ENCODE measurements at regions not wholly inside any gene's neighbourhood (a gene's known extent, or its start where the extent isn't known, plus 50 kb on each side); places are given as distances from the start of the nearest gene placed in this dataset.

DNA sequence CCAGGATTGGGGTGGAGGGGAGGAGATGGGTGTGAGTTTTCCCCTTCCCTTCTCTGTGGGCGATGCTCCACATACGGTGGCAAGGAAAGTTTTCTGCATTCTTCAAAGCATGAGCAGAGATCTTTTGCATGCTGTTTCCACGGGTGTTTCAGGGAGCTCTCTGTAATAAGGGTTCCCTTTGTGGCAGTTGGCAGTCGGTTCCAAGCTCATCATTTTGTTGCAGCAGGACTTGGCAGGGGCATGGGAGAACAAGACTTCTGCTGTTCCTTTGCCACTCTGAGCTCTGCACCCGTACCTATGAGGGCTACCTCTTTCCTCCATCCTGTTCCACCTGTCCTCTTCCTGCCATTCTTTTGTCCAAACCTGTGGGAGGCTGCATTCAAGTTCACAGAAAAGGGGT lies 71.3 kb upstream of the SPRED2 start:
- Histone ChIP-seq H3K4me1 (ENCODE audit: control insufficient read depth in 1 of 2, insufficient read depth in 1 of 2, low read depth in 1 of 2, low read length in 1 of 2) (peaks cover 4 to 25% of the 10 kb centered on the region in 2 experiments), H3K9me3 (no peaks in the 10 kb centered on the region), H3K27me3 (peaks cover 3% of the 10 kb centered on the region), H3K4me3 (ENCODE audit: low read depth in 1 of 2, low read length in 1 of 2) (no peak overlapping the region), H3K27ac (no peak overlapping the region), H3K36me3 (no peaks in the 10 kb centered on the region)
- TF ChIP-seq, protein P1, sequence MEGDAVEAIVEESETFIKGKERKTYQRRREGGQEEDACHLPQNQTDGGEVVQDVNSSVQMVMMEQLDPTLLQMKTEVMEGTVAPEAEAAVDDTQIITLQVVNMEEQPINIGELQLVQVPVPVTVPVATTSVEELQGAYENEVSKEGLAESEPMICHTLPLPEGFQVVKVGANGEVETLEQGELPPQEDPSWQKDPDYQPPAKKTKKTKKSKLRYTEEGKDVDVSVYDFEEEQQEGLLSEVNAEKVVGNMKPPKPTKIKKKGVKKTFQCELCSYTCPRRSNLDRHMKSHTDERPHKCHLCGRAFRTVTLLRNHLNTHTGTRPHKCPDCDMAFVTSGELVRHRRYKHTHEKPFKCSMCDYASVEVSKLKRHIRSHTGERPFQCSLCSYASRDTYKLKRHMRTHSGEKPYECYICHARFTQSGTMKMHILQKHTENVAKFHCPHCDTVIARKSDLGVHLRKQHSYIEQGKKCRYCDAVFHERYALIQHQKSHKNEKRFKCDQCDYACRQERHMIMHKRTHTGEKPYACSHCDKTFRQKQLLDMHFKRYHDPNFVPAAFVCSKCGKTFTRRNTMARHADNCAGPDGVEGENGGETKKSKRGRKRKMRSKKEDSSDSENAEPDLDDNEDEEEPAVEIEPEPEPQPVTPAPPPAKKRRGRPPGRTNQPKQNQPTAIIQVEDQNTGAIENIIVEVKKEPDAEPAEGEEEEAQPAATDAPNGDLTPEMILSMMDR (IDR thresholded peaks at IDR 0.05), result no peak

GRCh38 chr2:65501836-65502235 lies 69.4 kb upstream of the SPRED2 start:
- H3K27me3 ChIP-seq, result peaks cover 3% of the 10 kb centered on the region
- H3K27ac ChIP-seq, result no peak overlapping the region
- H3K36me3 ChIP-seq, result no peaks in the 10 kb centered on the region
- no peak overlapping the region for H3K4me3 ChIP-seq (ENCODE audit: low read depth in 1 of 2, low read length in 1 of 2)
- TF ChIP-seq, protein P1 (IDR thresholded peaks at IDR 0.05), result no peak
- peaks cover 4 to 25% of the 10 kb centered on the region in 2 experiments for H3K4me1 ChIP-seq (ENCODE audit: control insufficient read depth in 1 of 2, insufficient read depth in 1 of 2, low read depth in 1 of 2, low read length in 1 of 2)
- no peaks in the 10 kb centered on the region for H3K9me3 ChIP-seq

DNA sequence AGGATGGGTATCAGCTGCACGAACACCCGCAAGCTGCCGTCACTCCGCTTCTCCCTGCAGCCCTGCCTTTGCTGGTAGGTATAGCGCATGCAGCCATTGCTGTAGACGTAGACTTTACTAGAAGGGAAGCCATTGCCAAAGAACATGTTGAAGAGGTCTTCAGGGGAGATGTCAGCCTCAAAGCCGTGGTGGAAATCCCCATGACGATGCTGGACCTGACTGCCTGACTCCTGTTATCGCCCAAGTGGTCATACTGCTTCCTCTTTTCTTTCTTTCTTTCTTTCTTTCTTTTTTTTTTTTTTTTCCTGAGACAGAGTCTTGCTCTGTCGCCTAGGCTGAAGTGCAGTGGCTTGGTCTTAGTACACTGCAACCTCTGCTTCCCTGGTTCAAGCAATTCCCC lies 68.7 kb upstream of the SPRED2 start:
- Histone ChIP-seq H3K4me1 (ENCODE audit: control insufficient read depth in 1 of 2, insufficient read depth in 1 of 2, low read depth in 1 of 2, low read length in 1 of 2) (peaks cover 4 to 25% of the 10 kb centered on the region in 2 experiments), H3K9me3 (no peaks in the 10 kb centered on the region), H3K27ac (no peak overlapping the region), H3K36me3 (no peaks in the 10 kb centered on the region), H3K27me3 (peaks cover 3% of the 10 kb centered on the region), H3K4me3 (ENCODE audit: low read depth in 1 of 2, low read length in 1 of 2) (no peak overlapping the region)
- TF ChIP-seq, protein P1 (IDR thresholded peaks at IDR 0.05), result no peak

DNA sequence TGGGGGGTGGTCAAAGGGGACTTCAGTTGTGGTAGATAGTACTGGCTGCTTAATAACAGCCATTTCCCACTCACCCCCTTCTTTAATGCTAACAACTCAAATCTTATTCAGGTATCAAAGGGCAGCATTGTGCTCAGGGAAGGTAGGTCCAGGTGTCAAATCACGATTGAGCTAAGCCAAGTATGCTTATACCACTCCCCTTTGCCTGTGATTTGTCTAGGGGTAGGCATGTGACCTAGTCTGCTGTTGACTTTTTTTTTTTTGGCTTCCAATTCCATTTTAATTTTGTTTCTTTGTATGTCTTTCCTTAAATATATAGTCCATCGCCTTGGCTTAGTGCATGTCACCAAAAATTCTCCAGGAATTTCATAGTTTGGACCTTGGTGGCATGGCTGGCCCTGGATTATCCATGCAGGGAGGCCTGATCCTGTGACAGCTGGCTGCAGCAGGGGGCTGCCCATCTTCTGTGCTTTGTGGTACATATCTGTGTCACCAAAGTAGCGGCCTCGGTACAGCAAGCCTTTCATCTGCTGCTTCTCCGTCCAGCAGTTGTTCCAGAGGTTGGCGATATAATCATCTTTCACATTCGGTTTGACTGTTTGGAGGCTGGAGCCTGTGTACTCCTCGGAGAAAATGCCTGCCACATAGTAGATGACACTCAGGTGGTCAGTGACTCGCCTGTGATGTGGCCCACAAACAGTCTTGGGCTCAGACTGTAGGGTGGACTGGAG lies 68.1 kb upstream of the SPRED2 start:
- Histone ChIP-seq H3K4me1 (ENCODE audit: control insufficient read depth in 1 of 2, insufficient read depth in 1 of 2, low read depth in 1 of 2, low read length in 1 of 2) (peaks cover 4 to 20% of the 10 kb centered on the region in 2 experiments), H3K27ac (no peak overlapping the region), H3K36me3 (no peaks in the 10 kb centered on the region), H3K4me3 (ENCODE audit: low read depth in 1 of 2, low read length in 1 of 2) (no peak overlapping the region), H3K27me3 (peaks cover 3% of the 10 kb centered on the region), H3K9me3 (no peaks in the 10 kb centered on the region)
- TF ChIP-seq, protein P1 (IDR thresholded peaks at IDR 0.05), result no peak

DNA sequence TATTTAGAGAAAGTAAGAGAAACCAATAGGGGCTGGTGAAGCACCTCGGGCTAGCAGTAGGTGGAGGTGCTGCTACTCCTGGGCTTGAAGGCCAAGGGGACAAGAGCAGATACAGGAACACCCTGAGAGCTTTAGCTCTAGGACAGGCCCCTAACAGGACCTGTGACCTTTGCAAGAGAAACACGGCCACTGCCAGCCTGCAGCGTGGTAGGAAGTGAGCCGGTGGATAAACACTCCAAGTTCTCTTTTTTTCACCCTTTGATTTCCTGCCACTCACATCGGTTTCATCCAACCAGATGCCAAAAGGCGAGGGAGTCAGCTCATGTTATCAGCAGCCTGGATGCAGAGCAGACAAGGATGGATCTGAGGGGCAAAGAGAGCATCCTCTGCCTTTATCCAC lies 66.8 kb upstream of the SPRED2 start:
- Histone ChIP-seq H3K4me1 (ENCODE audit: control insufficient read depth in 1 of 2, insufficient read depth in 1 of 2, low read depth in 1 of 2, low read length in 1 of 2) (peaks cover 3 to 8% of the 10 kb centered on the region in 2 experiments), H3K9me3 (no peaks in the 10 kb centered on the region), H3K36me3 (no peaks in the 10 kb centered on the region), H3K4me3 (ENCODE audit: low read depth in 1 of 2, low read length in 1 of 2) (no peak overlapping the region), H3K27me3 (no peaks in the 10 kb centered on the region), H3K27ac (no peak overlapping the region)
- TF ChIP-seq, protein P1 (IDR thresholded peaks at IDR 0.05), result no peak
